ENCODE measurements at regions not wholly inside any gene's neighbourhood (a gene's known extent, or its start where the extent isn't known, plus 50 kb on each side); places are given as distances from the start of the nearest gene placed in this dataset.
"Not testable (repeated sequence)": the region's sequence is repeated elsewhere in the genome, so short reads cannot be mapped to it uniquely, and the experiment has no call there.

DNA sequence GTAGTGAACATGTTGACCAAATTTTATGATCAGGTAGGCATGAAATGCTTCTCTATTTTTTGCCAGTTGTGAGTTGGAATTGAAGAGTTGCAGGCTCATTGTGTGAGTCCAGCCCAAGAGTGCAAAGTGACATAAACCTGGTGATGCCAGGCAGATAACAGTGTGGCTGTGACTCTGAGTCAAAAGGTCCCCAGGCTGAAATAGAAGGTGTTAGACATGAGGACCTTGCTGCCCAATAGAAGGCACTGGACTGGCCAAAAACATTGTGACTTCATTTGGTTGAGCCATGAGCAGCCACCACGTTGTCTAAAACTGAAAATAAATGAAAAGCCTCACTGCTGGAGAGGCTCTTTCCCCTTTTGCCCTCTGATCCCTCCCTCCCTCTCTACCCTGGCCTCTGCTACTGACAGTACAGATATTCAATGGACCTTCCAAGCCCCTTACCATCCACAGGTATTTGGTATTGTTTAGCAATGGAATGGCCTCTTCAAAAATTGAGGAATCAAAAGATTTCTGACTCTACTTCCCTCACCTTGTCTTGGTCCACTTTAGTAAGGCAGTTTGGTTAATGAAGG lies 67.8 kb upstream of the ABCD3 start:
- no peaks in the 10 kb centered on the region for H3K4me1 ChIP-seq
- no peaks in the 10 kb centered on the region for H3K27me3 ChIP-seq
- ATAC-seq: no peak
- H3K36me3 ChIP-seq: no peaks in the 10 kb centered on the region
- no peak overlapping the region for H3K27ac ChIP-seq
- intact Hi-C loops (cut with DNase I): no loop called here
- no peak overlapping the region for H3K4me3 ChIP-seq
- H3K9me3 ChIP-seq: no peaks in the 10 kb centered on the region
- DNase-seq: no peak
- TF ChIP-seq, protein P1, sequence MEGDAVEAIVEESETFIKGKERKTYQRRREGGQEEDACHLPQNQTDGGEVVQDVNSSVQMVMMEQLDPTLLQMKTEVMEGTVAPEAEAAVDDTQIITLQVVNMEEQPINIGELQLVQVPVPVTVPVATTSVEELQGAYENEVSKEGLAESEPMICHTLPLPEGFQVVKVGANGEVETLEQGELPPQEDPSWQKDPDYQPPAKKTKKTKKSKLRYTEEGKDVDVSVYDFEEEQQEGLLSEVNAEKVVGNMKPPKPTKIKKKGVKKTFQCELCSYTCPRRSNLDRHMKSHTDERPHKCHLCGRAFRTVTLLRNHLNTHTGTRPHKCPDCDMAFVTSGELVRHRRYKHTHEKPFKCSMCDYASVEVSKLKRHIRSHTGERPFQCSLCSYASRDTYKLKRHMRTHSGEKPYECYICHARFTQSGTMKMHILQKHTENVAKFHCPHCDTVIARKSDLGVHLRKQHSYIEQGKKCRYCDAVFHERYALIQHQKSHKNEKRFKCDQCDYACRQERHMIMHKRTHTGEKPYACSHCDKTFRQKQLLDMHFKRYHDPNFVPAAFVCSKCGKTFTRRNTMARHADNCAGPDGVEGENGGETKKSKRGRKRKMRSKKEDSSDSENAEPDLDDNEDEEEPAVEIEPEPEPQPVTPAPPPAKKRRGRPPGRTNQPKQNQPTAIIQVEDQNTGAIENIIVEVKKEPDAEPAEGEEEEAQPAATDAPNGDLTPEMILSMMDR (IDR thresholded peaks at IDR 0.05): no peak

DNA sequence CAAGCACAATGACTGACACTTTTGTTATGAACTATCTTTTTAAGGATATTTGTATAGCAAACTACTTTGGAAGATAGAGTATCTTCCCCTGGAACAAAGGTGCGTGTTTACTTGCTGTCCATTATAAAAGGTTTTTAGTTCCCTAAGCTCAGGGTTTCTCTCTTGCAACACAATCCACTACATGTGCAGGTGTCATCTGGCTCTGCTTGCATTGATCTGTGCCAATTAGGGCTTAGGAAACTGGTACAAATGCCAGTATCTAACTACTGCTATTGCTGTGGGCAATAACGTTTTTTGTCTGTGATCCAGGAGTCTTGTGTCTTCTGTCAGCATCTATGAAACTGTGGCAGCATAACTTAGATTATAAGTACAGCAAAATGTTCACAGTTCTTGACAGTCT lies 68.3 kb upstream of the ABCD3 start:
- no peak for DNase-seq
- Histone ChIP-seq H3K9me3 (no peaks in the 10 kb centered on the region), H3K4me1 (no peaks in the 10 kb centered on the region), H3K4me3 (no peak overlapping the region), H3K27ac (no peak overlapping the region), H3K27me3 (no peaks in the 10 kb centered on the region), H3K36me3 (no peaks in the 10 kb centered on the region)
- TF ChIP-seq, protein P1 (IDR thresholded peaks at IDR 0.05): no peak
- no peak for ATAC-seq
- intact Hi-C loops (cut with DNase I): no loop called here

DNA sequence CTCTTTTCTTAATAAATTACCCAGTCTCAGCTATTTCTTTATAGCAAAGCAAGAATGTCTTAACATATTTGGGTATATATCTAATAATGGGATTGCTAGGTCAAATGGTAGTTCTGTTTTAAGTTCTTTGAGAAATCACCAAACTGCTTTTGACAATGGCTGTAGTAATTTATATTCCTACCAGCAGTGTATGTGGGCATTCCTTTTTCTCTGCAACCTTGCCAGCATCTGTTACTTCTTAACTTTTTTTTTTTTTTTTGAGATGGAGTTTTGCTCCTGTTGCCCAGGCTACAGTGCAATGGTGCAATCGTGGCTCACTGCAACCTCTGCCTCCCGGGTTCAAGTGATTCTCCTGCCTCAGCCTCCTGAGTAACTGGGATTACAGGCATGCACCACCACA lies 69.8 kb upstream of the ABCD3 start:
- H3K36me3 ChIP-seq; H3K4me1 ChIP-seq; DNase-seq; H3K27ac ChIP-seq; H3K4me3 ChIP-seq; intact Hi-C loops (cut with DNase I); H3K9me3 ChIP-seq; H3K27me3 ChIP-seq; ATAC-seq: not testable (repeated sequence)

DNA sequence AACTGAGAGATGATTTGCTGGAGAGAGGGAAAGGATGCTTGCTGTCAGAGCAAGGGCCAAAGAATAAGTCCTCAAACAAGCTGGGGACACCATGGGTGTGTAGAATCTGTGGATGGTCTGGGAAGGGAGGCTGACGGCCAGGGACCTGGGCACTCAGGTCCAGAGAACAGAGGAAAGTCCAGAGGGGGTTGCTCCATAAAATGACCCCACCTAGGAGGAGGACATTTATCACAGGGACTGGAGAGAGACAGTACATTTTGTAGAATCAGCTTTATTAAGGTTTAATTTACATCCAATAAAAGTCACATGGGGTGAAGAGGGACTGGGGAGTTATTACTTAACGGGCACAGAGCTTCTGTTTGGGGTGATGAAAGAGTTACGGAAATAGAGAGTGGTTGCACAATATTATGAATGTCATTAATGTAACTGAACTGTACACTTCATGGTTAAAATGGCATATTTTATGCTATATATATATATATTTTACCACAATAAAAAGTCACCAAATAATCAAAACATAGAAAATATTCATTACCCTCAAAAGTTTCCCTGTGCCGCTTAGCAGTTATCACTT lies 73.0 kb upstream of the ABCD3 start:
- ATAC-seq (no peak), DNase-seq (no peak)
- Histone ChIP-seq H3K4me3 (no peak overlapping the region), H3K36me3 (no peaks in the 10 kb centered on the region), H3K9me3 (no peaks in the 10 kb centered on the region), H3K27ac (no peak overlapping the region), H3K4me1 (no peaks in the 10 kb centered on the region), H3K27me3 (no peaks in the 10 kb centered on the region)
- TF ChIP-seq, protein P1 (IDR thresholded peaks at IDR 0.05): no peak
- intact Hi-C loops (cut with DNase I): no loop called here

DNA sequence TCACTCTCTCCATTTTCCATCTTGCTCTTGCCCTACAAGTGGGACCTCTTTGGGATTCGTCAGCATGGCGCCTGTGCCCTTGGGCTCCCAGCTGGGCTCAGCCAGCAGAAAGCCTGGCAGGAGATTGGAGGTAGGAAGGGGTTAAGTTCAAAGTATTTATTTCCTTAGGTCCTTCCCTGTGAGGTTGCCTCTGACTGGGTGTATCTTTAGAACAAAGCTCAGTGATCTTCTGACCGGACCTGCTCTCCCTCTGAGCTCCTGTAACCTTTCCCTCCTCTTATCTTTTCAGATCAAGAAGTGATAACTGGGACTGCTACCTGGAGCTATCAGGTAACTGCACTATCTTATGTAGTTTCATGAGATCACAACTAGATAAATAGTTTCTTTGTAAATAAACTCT lies 75.8 kb upstream of the ABCD3 start:
- TF ChIP-seq, protein P1 (IDR thresholded peaks at IDR 0.05): no peak
- Histone ChIP-seq H3K9me3 (no peaks in the 10 kb centered on the region), H3K27me3 (no peaks in the 10 kb centered on the region), H3K4me3 (no peak overlapping the region), H3K36me3 (no peaks in the 10 kb centered on the region), H3K27ac (no peak overlapping the region), H3K4me1 (no peaks in the 10 kb centered on the region)
- ATAC-seq: no peak
- no peak for DNase-seq
- intact Hi-C loops (cut with DNase I): no loop called here

DNA sequence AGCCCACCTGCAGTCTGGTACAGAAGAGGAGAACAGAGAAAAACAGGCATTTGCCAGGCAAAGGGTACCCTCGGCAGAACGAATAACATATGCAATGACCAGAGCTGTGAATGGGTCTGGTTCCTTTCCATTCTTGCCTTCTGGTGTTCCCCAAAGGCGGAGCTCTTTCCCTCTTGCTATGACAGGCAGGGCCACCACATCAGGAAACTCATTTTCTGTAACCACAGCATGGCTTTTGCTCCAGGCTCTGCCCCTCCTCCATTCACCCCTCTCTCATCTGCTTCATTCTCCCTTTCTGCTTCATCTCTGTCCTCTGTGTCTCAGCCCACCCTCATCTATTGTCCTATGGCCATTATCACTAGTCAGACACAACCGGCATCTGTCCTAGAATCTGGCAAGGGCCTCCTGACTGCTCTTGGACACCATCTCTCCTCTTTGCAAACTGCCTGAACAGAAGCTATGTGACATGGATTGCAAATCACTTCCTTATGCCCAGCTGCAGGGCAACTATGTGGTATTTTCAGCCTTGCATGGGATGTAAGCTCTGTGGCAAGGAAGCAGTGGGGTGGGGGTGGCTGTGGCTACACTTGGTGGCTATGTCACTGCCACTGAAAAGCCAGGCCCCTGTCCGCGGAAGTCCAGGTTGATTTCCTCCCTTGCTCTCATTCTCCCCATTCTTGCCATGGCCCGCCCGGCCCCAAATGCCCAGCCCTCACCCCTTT lies 78.8 kb upstream of the ABCD3 start:
- ATAC-seq: peak; percentile 5

More for the DNA sequence above, 78.8 kb upstream of the ABCD3 start:
- no peaks in the 10 kb centered on the region for H3K27me3 ChIP-seq
- H3K27ac ChIP-seq: no peak overlapping the region
- H3K9me3 ChIP-seq: no peaks in the 10 kb centered on the region
- H3K36me3 ChIP-seq: no peaks in the 10 kb centered on the region
- TF ChIP-seq, protein P1 (IDR thresholded peaks at IDR 0.05): no peak
- no peak overlapping the region for H3K4me3 ChIP-seq
- H3K4me1 ChIP-seq: peaks cover 12% of the 10 kb centered on the region
- intact Hi-C loops (cut with DNase I): loop anchor here (10.0 kb wide), 1 partner anchor 285 kb away; no protein-coding TSS in a partner anchor
- DNase-seq: no peak

All from upper lobe of right lung (tissue), 1 donor.